H1 (cell line): ENCODE measurements at regions not wholly inside any gene's neighbourhood (a gene's known extent, or its start where the extent isn't known, plus 50 kb on each side); places are given as distances from the start of the nearest gene placed in this dataset.

ENCODE experiments used
- BRCA1 ChIP-seq: IDR thresholded peaks from 2 replicates; pipeline ENCODE4 v1.6.1; 2012; ENCODE audit warnings: low read depth, low read length, improper control_type of control experiment
- CTCF ChIP-seq, 3 experiments: IDR thresholded peaks; 1 replicate in 2 of 3; 2 replicates in 1 of 3; pipeline versions ENCODE4 v1.5.1 to v1.6.1; 2011; ENCODE audit warnings: low read length in 3 of 3, mild to moderate bottlenecking in 3 of 3, inconsistent platforms in 2 of 3, low read depth in 1 of 3, moderate library complexity in 1 of 3; ENCODE audit not compliant: insufficient read depth in 1 of 3; ENCODE audit errors: control extremely low read depth in 1 of 3
- EP300 ChIP-seq, 2 experiments: IDR thresholded peaks; 1 replicate in 1 of 2; 2 replicates in 1 of 2; pipeline ENCODE4 v1.6.1; 2011 to 2012; ENCODE audit warnings: low read depth in 2 of 2, low read length in 2 of 2, mild to moderate bottlenecking in 2 of 2, borderline replicate concordance in 1 of 2, inconsistent platforms in 1 of 2, moderate library complexity in 1 of 2
- YY1 ChIP-seq: IDR thresholded peaks from 2 replicates; pipeline ENCODE4 v1.6.1; 2011; ENCODE audit warnings: low read depth, mild to moderate bottlenecking, low read length

- TF ChIP-seq CTCF (IDR thresholded peaks at IDR 0.05; ENCODE audit: control extremely low read depth in 1 of 3, insufficient read depth in 1 of 3, low read depth in 1 of 3, low read length in 3 of 3) = no peak
- no peak for TF ChIP-seq YY1
- no peak for TF ChIP-seq BRCA1
- no peak for TF ChIP-seq EP300 (IDR thresholded peaks at IDR 0.05; ENCODE audit: borderline replicate concordance in 1 of 2, low read depth in 2 of 2, low read length in 2 of 2)
Measured at GRCh38 chr6:166024252-166024651, 143.4 kb downstream of the TBXT start.
